Smooth muscle cell (in vitro differentiated cells): ENCODE measurements at regions not wholly inside any gene's neighbourhood (a gene's known extent, or its start where the extent isn't known, plus 50 kb on each side); places are given as distances from the start of the nearest gene placed in this dataset.

Experiments used
- DNase-seq: peaks from one replicate; lab custom pipeline; 2025; ENCODE audit not compliant: unreplicated experiment; lab: John Stamatoyannopoulos, UW
- H2AFZ ChIP-seq: fragments of 200-600 bp; sonication (generic); 2 replicates; pipeline ENCODE4 v1.6.0; 2016; ENCODE audit warnings: antibody characterized with exemption, low read depth, mild to moderate bottlenecking
- H3F3A ChIP-seq: fragments of 200-600 bp; sonication (generic); 2 replicates; pipeline ENCODE4 v1.6.0; 2017; ENCODE audit warnings: antibody characterized with exemption, low read depth
- H3K27ac ChIP-seq: fragments of 200-600 bp; sonication (generic); 2 replicates; pipeline ENCODE4 v1.5.1; 2016; ENCODE audit warnings: low read depth, mild to moderate bottlenecking
- H3K27me3 ChIP-seq: fragments of 200-600 bp; sonication (generic); 2 replicates; pipeline ENCODE4 v1.6.1; 2016; ENCODE audit warnings: low read depth, mild to moderate bottlenecking
- H3K36me3 ChIP-seq: fragments of 200-600 bp; sonication (generic); 2 replicates; pipeline ENCODE4 v1.5.1; 2016; ENCODE audit warnings: low read depth
- H3K4me1 ChIP-seq: fragments of 200-600 bp; sonication (generic); 2 replicates; pipeline ENCODE4 v1.5.1; 2016; ENCODE audit warnings: low read depth
- H3K4me2 ChIP-seq: fragments of 200-600 bp; sonication (generic); 2 replicates; pipeline ENCODE4 v1.6.0; 2016; ENCODE audit warnings: mild to moderate bottlenecking
- H3K4me3 ChIP-seq: fragments of 200-600 bp; sonication (generic); 2 replicates; pipeline ENCODE4 v1.5.1; 2016; ENCODE audit warnings: mild to moderate bottlenecking
- H3K79me2 ChIP-seq: fragments of 200-600 bp; sonication (generic); 2 replicates; pipeline ENCODE4 v1.6.0; 2016; ENCODE audit warnings: low read depth, mild to moderate bottlenecking
- H3K9ac ChIP-seq: fragments of 200-600 bp; sonication (generic); 2 replicates; pipeline ENCODE4 v1.6.0; 2016; ENCODE audit warnings: low read depth
- H3K9me3 ChIP-seq: fragments of 200-600 bp; sonication (generic); replicated peaks from 2 replicates; pipeline ENCODE4 v1.5.1; 2016; ENCODE audit warnings: low read depth
- H4K20me1 ChIP-seq: fragments of 200-600 bp; sonication (generic); 2 replicates; pipeline ENCODE4 v1.6.0; 2016; ENCODE audit warnings: low read depth
- WGBS: methylation state at CpG from one replicate; pipeline ENCODE4 v1.1.7; 2016; ENCODE audit warnings: low lambda C conversion rate; 5-methylcytosine and 5-hydroxymethylcytosine counted together
- TF ChIP-seq, protein P1 (sequence below): fragments of 200-600 bp; sonication (generic); IDR thresholded peaks from 2 replicates; pipeline ENCODE4 v1.5.1; 2017; ENCODE audit warnings: borderline replicate concordance, mild to moderate bottlenecking, antibody characterized with exemption; ENCODE audit not compliant: insufficient read depth, poor library complexity, severe bottlenecking

DNA sequence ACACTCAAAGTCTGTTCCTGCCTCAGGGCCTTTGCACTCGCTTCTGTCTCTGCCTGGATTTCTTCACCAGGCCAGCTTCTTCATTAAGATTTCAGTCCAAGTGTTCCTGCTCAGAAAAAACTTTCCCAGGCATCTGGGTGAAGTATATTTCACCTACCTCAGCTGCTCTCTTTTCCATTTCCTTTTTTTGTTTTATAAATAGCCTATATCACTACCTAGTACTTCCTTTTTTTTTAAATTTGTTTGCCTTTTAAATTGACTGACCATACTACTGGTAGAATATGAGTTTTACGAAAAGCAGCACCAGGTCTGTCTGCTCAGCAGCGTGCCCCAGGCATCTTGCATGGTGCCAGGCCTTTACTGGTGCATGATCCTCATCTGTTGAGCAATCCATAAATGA is 1064.4 kb downstream of the UQCRFS1 start:
- no peaks in the 10 kb centered on the region for H3K4me1 ChIP-seq
- H3K27me3 ChIP-seq: no peaks in the 10 kb centered on the region
- no peak for DNase-seq
- TF ChIP-seq, protein P1, sequence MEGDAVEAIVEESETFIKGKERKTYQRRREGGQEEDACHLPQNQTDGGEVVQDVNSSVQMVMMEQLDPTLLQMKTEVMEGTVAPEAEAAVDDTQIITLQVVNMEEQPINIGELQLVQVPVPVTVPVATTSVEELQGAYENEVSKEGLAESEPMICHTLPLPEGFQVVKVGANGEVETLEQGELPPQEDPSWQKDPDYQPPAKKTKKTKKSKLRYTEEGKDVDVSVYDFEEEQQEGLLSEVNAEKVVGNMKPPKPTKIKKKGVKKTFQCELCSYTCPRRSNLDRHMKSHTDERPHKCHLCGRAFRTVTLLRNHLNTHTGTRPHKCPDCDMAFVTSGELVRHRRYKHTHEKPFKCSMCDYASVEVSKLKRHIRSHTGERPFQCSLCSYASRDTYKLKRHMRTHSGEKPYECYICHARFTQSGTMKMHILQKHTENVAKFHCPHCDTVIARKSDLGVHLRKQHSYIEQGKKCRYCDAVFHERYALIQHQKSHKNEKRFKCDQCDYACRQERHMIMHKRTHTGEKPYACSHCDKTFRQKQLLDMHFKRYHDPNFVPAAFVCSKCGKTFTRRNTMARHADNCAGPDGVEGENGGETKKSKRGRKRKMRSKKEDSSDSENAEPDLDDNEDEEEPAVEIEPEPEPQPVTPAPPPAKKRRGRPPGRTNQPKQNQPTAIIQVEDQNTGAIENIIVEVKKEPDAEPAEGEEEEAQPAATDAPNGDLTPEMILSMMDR: no peak
- no peaks in the 10 kb centered on the region for H3K9me3 ChIP-seq
- no peak overlapping the region for H3K27ac ChIP-seq
- H3K4me3 ChIP-seq: no peak overlapping the region
- H4K20me1 ChIP-seq: no peaks in the 10 kb centered on the region
- no peak overlapping the region for H3K4me2 ChIP-seq
- no peak overlapping the region for H3K9ac ChIP-seq
- no peak overlapping the region for H2AFZ ChIP-seq
- no peaks in the 10 kb centered on the region for H3K79me2 ChIP-seq
- 94% methylated on average over 3 of the region's 3 CpGs for WGBS
- H3F3A ChIP-seq: no peaks in the 10 kb centered on the region
- no peaks in the 10 kb centered on the region for H3K36me3 ChIP-seq

GRCh38 chr19:28142258-28142657 is 1070.7 kb downstream of the UQCRFS1 start:
- Histone ChIP-seq H3F3A (no peaks in the 10 kb centered on the region), H4K20me1 (no peaks in the 10 kb centered on the region), H2AFZ (no peak overlapping the region), H3K27me3 (no peaks in the 10 kb centered on the region), H3K79me2 (no peaks in the 10 kb centered on the region), H3K4me2 (no peak overlapping the region), H3K9me3 (no peaks in the 10 kb centered on the region), H3K27ac (no peak overlapping the region), H3K4me3 (no peak overlapping the region), H3K36me3 (no peaks in the 10 kb centered on the region), H3K9ac (no peak overlapping the region), H3K4me1 (no peaks in the 10 kb centered on the region)
- TF ChIP-seq, protein P1: no peak
- WGBS: 100% methylated on average over 1 of the region's 1 CpG
- DNase-seq: no peak

DNA sequence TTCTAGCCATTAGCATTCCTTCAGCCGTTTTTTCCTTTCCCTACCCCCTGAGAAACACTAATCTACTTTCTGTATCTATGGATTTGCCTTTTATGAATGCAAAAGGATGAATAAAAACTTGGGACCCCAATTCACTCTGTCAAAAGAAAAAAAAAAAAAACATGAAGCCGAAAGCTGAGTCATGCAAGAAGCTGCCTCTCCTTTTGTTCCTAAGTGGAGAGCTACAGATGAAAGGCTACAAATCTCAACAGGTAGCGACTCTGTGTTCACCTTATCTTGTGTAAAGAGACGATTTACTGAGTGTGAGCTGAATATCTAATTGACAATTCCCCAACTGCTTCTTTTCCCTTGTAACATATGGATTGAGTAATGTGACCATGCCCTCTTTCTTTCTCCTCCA is 1072.8 kb downstream of the UQCRFS1 start:
- Histone ChIP-seq H4K20me1 (no peaks in the 10 kb centered on the region), H3K27ac (no peak overlapping the region), H3K79me2 (no peaks in the 10 kb centered on the region), H3K27me3 (no peaks in the 10 kb centered on the region), H3K36me3 (no peaks in the 10 kb centered on the region), H3K9ac (no peak overlapping the region), H3K4me1 (no peaks in the 10 kb centered on the region), H3F3A (no peaks in the 10 kb centered on the region), H3K4me3 (no peak overlapping the region), H3K9me3 (no peaks in the 10 kb centered on the region), H3K4me2 (no peak overlapping the region), H2AFZ (no peak overlapping the region)
- DNase-seq: no peak
- WGBS: 41% methylated on average over 4 of the region's 4 CpGs
- TF ChIP-seq, protein P1: no peak

- Histone ChIP-seq H3K27ac (no peak overlapping the region), H2AFZ (no peak overlapping the region), H3K9ac (no peak overlapping the region), H3K27me3 (no peaks in the 10 kb centered on the region), H3K4me2 (no peak overlapping the region), H3K36me3 (no peaks in the 10 kb centered on the region), H4K20me1 (no peaks in the 10 kb centered on the region), H3K4me1 (no peaks in the 10 kb centered on the region), H3K79me2 (no peaks in the 10 kb centered on the region), H3K9me3 (no peaks in the 10 kb centered on the region), H3F3A (no peaks in the 10 kb centered on the region), H3K4me3 (no peak overlapping the region)
- DNase-seq: no peak
- WGBS: 69% methylated on average over 4 of the region's 4 CpGs
- TF ChIP-seq, protein P1: no peak
Observed at GRCh38 chr19:28137772-28138171, 1075.2 kb downstream of the UQCRFS1 start.
